GM23338 (cell line): ENCODE measurements at regions not wholly inside any gene's neighbourhood (a gene's known extent, or its start where the extent isn't known, plus 50 kb on each side); places are given as distances from the start of the nearest gene placed in this dataset.

Experiments used
- CREB1 ChIP-seq: fragments of 250-450 bp; sonication (Bioruptor Pico); IDR thresholded peaks from 2 replicates; pipeline ENCODE4 v1.5.0; 2020; ENCODE audit warnings: low read depth, mild to moderate bottlenecking, moderate library complexity
- CTCF ChIP-seq, 2 experiments: fragments of 200-600 bp in 1 of 2; sonication (generic) in 1 of 2; conservative IDR thresholded peaks; 2 replicates each; pipeline versions ENCODE4 v1.5.1 to v1.6.1; 2016 to 2017; ENCODE audit warnings: antibody characterized with exemption in 2 of 2, low read depth in 2 of 2, mild to moderate bottlenecking in 2 of 2, moderate library complexity in 1 of 2
- EZH2 ChIP-seq: fragments of 200-600 bp; sonication (generic); IDR thresholded peaks from one replicate; pipeline ENCODE4 v1.8.0; 2017; ENCODE audit warnings: antibody characterized with exemption, mild to moderate bottlenecking, low read depth; ENCODE audit not compliant: unreplicated experiment
- EZH2phosphoT487 ChIP-seq: fragments of 200-600 bp; sonication (generic); IDR thresholded peaks from one replicate; pipeline ENCODE4 v1.8.1; 2018; ENCODE audit warnings: antibody characterized with exemption; ENCODE audit not compliant: unreplicated experiment
- JUNB ChIP-seq: IDR thresholded peaks from one replicate; pipeline ENCODE4 v1.6.1; 2016; ENCODE audit warnings: antibody characterized with exemption; ENCODE audit not compliant: unreplicated experiment
- POLR2AphosphoS5 ChIP-seq: IDR thresholded peaks from 2 replicates; pipeline ENCODE4 v1.6.1; 2016; ENCODE audit warnings: antibody characterized with exemption, low read depth
- STAT1 ChIP-seq: IDR thresholded peaks from one replicate; pipeline ENCODE4 v1.6.1; 2016; ENCODE audit warnings: antibody characterized with exemption; ENCODE audit not compliant: unreplicated experiment
- ZNF331 ChIP-seq: fragments of 250-450 bp; sonication (Bioruptor Pico); IDR thresholded peaks from 2 replicates; pipeline ENCODE4 v1.5.0; 2020; ENCODE audit warnings: low read depth, mild to moderate bottlenecking, moderate library complexity

- no peak for TF ChIP-seq CTCF (conservative IDR thresholded peaks at IDR 0.05; ENCODE audit: low read depth in 2 of 2)
- no peak for TF ChIP-seq JUNB
- TF ChIP-seq STAT1, result no peak
- TF ChIP-seq EZH2phosphoT487, result no peak
- no peak for TF ChIP-seq POLR2AphosphoS5
- TF ChIP-seq ZNF331 (CRISPR knock-in tag), result no peak
- TF ChIP-seq EZH2, result no peak
- TF ChIP-seq CREB1 (CRISPR knock-in tag), result no peak
Observed at GRCh38 chr1:219302697-219303096, 129.0 kb downstream of the LYPLAL1 start.
